Small intestine (tissue), 7 donors: ENCODE measurements at regions not wholly inside any gene's neighbourhood (a gene's known extent, or its start where the extent isn't known, plus 50 kb on each side); places are given as distances from the start of the nearest gene placed in this dataset.

Experiments used
- DNase-seq, 2 donors: peaks; one replicate each; pipeline versions ENCODE4 v3.0.0 to v3.0.0-alpha.2; 2013
- FAIRE-seq: peaks from 2 replicates; lab custom pipeline; 2012; peaks lifted over from hg19 to GRCh38; lab: Jason Lieb, UNC
- H3K27ac ChIP-seq, 3 donors: one replicate each; pipeline ENCODE4 v1.5.1; 2013; ENCODE audit warnings: low read length in 2 of 3, mild to moderate bottlenecking in 2 of 3, control low read depth in 1 of 3, inconsistent platforms in 1 of 3, low read depth in 1 of 3, moderate library complexity in 1 of 3
- H3K27me3 ChIP-seq, 3 donors: one replicate each; pipeline ENCODE4 v1.6.1; 2013; ENCODE audit warnings: low read length in 3 of 3, inconsistent platforms in 1 of 3; ENCODE audit not compliant: control insufficient read depth in 3 of 3, insufficient read depth in 3 of 3
- H3K36me3 ChIP-seq, 3 donors: one replicate each; pipeline ENCODE4 v1.6.1; 2013; ENCODE audit warnings: low read length in 3 of 3, inconsistent platforms in 1 of 3, low read depth in 1 of 3, mild to moderate bottlenecking in 1 of 3, moderate library complexity in 1 of 3; ENCODE audit not compliant: control insufficient read depth in 3 of 3, insufficient read depth in 2 of 3
- H3K4me1 ChIP-seq, 3 donors: one replicate each; pipeline ENCODE4 v1.6.1; 2013; ENCODE audit warnings: low read length in 2 of 3, inconsistent platforms in 1 of 3, low read depth in 1 of 3, mild to moderate bottlenecking in 1 of 3, moderate library complexity in 1 of 3; ENCODE audit not compliant: control insufficient read depth in 3 of 3, insufficient read depth in 2 of 3
- H3K4me3 ChIP-seq, 3 donors: one replicate each; pipeline ENCODE4 v1.5.1; 2013; ENCODE audit warnings: low read length in 3 of 3, control low read depth in 1 of 3, inconsistent platforms in 1 of 3, low read depth in 1 of 3, mild to moderate bottlenecking in 1 of 3, moderate library complexity in 1 of 3
- H3K9me3 ChIP-seq, 2 donors: one replicate each; pipeline ENCODE4 v1.6.1; 2013; ENCODE audit warnings: low read depth in 1 of 2, low read length in 1 of 2; ENCODE audit not compliant: control insufficient read depth in 2 of 2, insufficient read depth in 1 of 2
- whole genome bisulfite sequencing, 3 donors: extraction: QIAGEN DNeasy Blood & Tissue Kit; methylation state at CpG; one replicate each; pipeline ENCODE4 v1.1.7; 2013; 5-methylcytosine and 5-hydroxymethylcytosine counted together
- donor health status: healthy with polysubstance abuse.
- donor health status: control.
- donor health status: control.
- donor health status: Bipolar disorder and iron deficiency.
- donor health status: healthy.

- no peak for DNase-seq
- H3K27ac ChIP-seq = no peak overlapping the region
- no peak overlapping the region for H3K4me3 ChIP-seq
- WGBS, 3 donors = 82 to 95% (median 89%) methylated on average over 5 of the region's 5 CpGs
- no peaks in the 10 kb centered on the region for H3K36me3 ChIP-seq
- H3K9me3 ChIP-seq = peaks cover 0 to 2% of the 10 kb centered on the region in 2 donors
- no peaks in the 10 kb centered on the region for H3K4me1 ChIP-seq
- no peak for FAIRE-seq
- H3K27me3 ChIP-seq = peaks cover 0 to 2% (median 0%) of the 10 kb centered on the region in 3 donors
Measured at GRCh38 chr4:4766564-4766963, 92.9 kb upstream of the MSX1 start.

GRCh38 chr4:4765811-4766210, 93.7 kb upstream of the MSX1 start:
- Histone ChIP-seq H3K36me3 (no peaks in the 10 kb centered on the region), H3K9me3 (peaks cover 0 to 2% of the 10 kb centered on the region in 2 donors), H3K4me1 (no peaks in the 10 kb centered on the region), H3K27ac (no peak overlapping the region), H3K4me3 (no peak overlapping the region), H3K27me3 (peaks cover 0 to 2% (median 0%) of the 10 kb centered on the region in 3 donors)
- FAIRE-seq (no peak), DNase-seq (no peak)
- 63 to 89% (median 81%) methylated on average over 9 of the region's 9 CpGs for WGBS, 3 donors

GRCh38 chr4:4764558-4764905, 94.9 kb upstream of the MSX1 start:
- H3K36me3 ChIP-seq = no peaks in the 10 kb centered on the region
- DNase-seq (no peak), FAIRE-seq (no peak)
- peaks cover 0 to 2% (median 0%) of the 10 kb centered on the region in 3 donors for H3K27me3 ChIP-seq
- H3K4me1 ChIP-seq = no peaks in the 10 kb centered on the region
- H3K4me3 ChIP-seq = no peak overlapping the region
- peaks cover 0 to 2% of the 10 kb centered on the region in 2 donors for H3K9me3 ChIP-seq
- 94 to 98% (median 96%) methylated on average over 10 of the region's 10 CpGs for WGBS, 3 donors
- H3K27ac ChIP-seq = no peak overlapping the region

GRCh38 chr4:4763822-4764557, 95.5 kb upstream of the MSX1 start:
- H3K4me1 ChIP-seq = no peaks in the 10 kb centered on the region
- no peaks in the 10 kb centered on the region for H3K36me3 ChIP-seq
- DNase-seq = no peak
- no peak overlapping the region for H3K4me3 ChIP-seq
- WGBS, 3 donors = 72 to 86% (median 83%) methylated on average over 14 of the region's 14 CpGs
- H3K27ac ChIP-seq = no peak overlapping the region
- no peak for FAIRE-seq
- peaks cover 0 to 2% (median 0%) of the 10 kb centered on the region in 3 donors for H3K27me3 ChIP-seq
- H3K9me3 ChIP-seq = peaks cover 0 to 2% of the 10 kb centered on the region in 2 donors

GRCh38 chr4:4762909-4763821, 96.3 kb upstream of the MSX1 start:
- H3K27me3 ChIP-seq = peaks cover 0 to 2% (median 0%) of the 10 kb centered on the region in 3 donors
- FAIRE-seq = no peak
- no peak overlapping the region for H3K27ac ChIP-seq
- no peaks in the 10 kb centered on the region for H3K36me3 ChIP-seq
- H3K4me1 ChIP-seq = no peaks in the 10 kb centered on the region
- WGBS, 3 donors = 27 to 49% (median 35%) methylated on average over 27 of the region's 27 CpGs
- DNase-seq = peak in 1 of 2 donors; percentile 26
- H3K4me3 ChIP-seq = no peak overlapping the region
- H3K9me3 ChIP-seq = peaks cover 0 to 2% of the 10 kb centered on the region in 2 donors

GRCh38 chr4:4762300-4762699, 97.2 kb upstream of the MSX1 start:
- FAIRE-seq = no peak
- Histone ChIP-seq H3K4me3 (no peak overlapping the region), H3K9me3 (peaks cover 0 to 2% of the 10 kb centered on the region in 2 donors), H3K4me1 (no peaks in the 10 kb centered on the region), H3K36me3 (no peaks in the 10 kb centered on the region), H3K27me3 (peaks cover 0 to 2% (median 0%) of the 10 kb centered on the region in 3 donors), H3K27ac (no peak overlapping the region)
- DNase-seq = no peak
- WGBS, 3 donors = 78 to 89% (median 88%) methylated on average over 9 of the region's 9 CpGs

GRCh38 chr4:4761128-4761982, 98.1 kb upstream of the MSX1 start:
- no peak overlapping the region for H3K4me3 ChIP-seq
- no peaks in the 10 kb centered on the region for H3K4me1 ChIP-seq
- no peak overlapping the region for H3K27ac ChIP-seq
- H3K36me3 ChIP-seq = no peaks in the 10 kb centered on the region
- DNase-seq (peak in 1 of 2 donors; percentile 35), FAIRE-seq (no peak)
- no peaks in the 10 kb centered on the region for H3K9me3 ChIP-seq
- 64 to 69% (median 68%) methylated on average over 20 of the region's 20 CpGs for WGBS, 3 donors
- peaks cover 0 to 2% (median 0%) of the 10 kb centered on the region in 3 donors for H3K27me3 ChIP-seq

- 69 to 81% (median 70%) methylated on average over 7 of the region's 7 CpGs for WGBS, 3 donors
- no peak for FAIRE-seq
- no peak for DNase-seq
- no peaks in the 10 kb centered on the region for H3K36me3 ChIP-seq
- H3K4me1 ChIP-seq = no peaks in the 10 kb centered on the region
- no peaks in the 10 kb centered on the region for H3K9me3 ChIP-seq
- no peak overlapping the region for H3K27ac ChIP-seq
- H3K27me3 ChIP-seq = peaks cover 0 to 2% (median 0%) of the 10 kb centered on the region in 3 donors
- no peak overlapping the region for H3K4me3 ChIP-seq
Measured at GRCh38 chr4:4759883-4760282, 99.6 kb upstream of the MSX1 start.
